Suprapubic skin (tissue), 4 donors: ENCODE measurements at regions not wholly inside any gene's neighbourhood (a gene's known extent, or its start where the extent isn't known, plus 50 kb on each side); places are given as distances from the start of the nearest gene placed in this dataset.

Experiments
- EP300 ChIP-seq: sonication (generic); formaldehyde crosslinking; IDR thresholded peaks from one replicate; pipeline ENCODE4 v1.6.1; 2017; ENCODE audit warnings: antibody characterized with exemption
- POLR2A ChIP-seq, 2 donors: fragments of 450-650 bp; IDR thresholded peaks; one replicate each; pipeline ENCODE4 v1.6.1; 2017; ENCODE audit warnings: antibody characterized with exemption in 2 of 2, mild to moderate bottlenecking in 2 of 2, moderate library complexity in 2 of 2
- POLR2AphosphoS5 ChIP-seq, 3 donors: sonication (generic); formaldehyde crosslinking; IDR thresholded peaks; one replicate each; pipeline ENCODE4 v1.6.1; 2017; ENCODE audit warnings: antibody characterized with exemption in 3 of 3
- TF ChIP-seq, protein P1 (sequence below), 2 donors: fragments of 200-600 bp in 1 of 2; fragments of 450-650 bp in 1 of 2; sonication (generic) in 1 of 2; IDR thresholded peaks; one replicate each; pipeline ENCODE4 v1.5.1; 2016 to 2019; ENCODE audit warnings: antibody characterized with exemption in 2 of 2, mild to moderate bottlenecking in 1 of 2, moderate library complexity in 1 of 2

- TF ChIP-seq, protein P1, sequence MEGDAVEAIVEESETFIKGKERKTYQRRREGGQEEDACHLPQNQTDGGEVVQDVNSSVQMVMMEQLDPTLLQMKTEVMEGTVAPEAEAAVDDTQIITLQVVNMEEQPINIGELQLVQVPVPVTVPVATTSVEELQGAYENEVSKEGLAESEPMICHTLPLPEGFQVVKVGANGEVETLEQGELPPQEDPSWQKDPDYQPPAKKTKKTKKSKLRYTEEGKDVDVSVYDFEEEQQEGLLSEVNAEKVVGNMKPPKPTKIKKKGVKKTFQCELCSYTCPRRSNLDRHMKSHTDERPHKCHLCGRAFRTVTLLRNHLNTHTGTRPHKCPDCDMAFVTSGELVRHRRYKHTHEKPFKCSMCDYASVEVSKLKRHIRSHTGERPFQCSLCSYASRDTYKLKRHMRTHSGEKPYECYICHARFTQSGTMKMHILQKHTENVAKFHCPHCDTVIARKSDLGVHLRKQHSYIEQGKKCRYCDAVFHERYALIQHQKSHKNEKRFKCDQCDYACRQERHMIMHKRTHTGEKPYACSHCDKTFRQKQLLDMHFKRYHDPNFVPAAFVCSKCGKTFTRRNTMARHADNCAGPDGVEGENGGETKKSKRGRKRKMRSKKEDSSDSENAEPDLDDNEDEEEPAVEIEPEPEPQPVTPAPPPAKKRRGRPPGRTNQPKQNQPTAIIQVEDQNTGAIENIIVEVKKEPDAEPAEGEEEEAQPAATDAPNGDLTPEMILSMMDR (IDR thresholded peaks at IDR 0.05): no peak
- TF ChIP-seq POLR2AphosphoS5 (IDR thresholded peaks at IDR 0.05): no peak
- no peak for TF ChIP-seq POLR2A (IDR thresholded peaks at IDR 0.05)
- TF ChIP-seq EP300: no peak
Measured at GRCh38 chr14:27605282-27605681, 1007.4 kb upstream of the NOVA1 start.
